GM18517 (cell line): ENCODE measurements at regions not wholly inside any gene's neighbourhood (a gene's known extent, or its start where the extent isn't known, plus 50 kb on each side); places are given as distances from the start of the nearest gene placed in this dataset.

Source experiments
- ATAC-seq: cut with Tn5 transposase; IDR thresholded peaks from one replicate; pipeline ENCODE4 v1.9.1; 2021; ENCODE audit warnings: mild to moderate bottlenecking, moderate library complexity; ENCODE audit not compliant: unreplicated experiment

GRCh38 chr5:160906090-160906489 is 54.1 kb upstream of the ATP10B start:
- no peak for ATAC-seq

- no peak for ATAC-seq
Measured at GRCh38 chr5:160905285-160905684, 53.3 kb upstream of the ATP10B start.

- no peak for ATAC-seq
Measured at GRCh38 chr5:160904591-160904990, 52.6 kb upstream of the ATP10B start.

GRCh38 chr5:160903551-160903950 is 51.5 kb upstream of the ATP10B start:
- no peak for ATAC-seq

- ATAC-seq = no peak
Measured at GRCh38 chr5:160903076-160903475, 51.1 kb upstream of the ATP10B start.
